ENCODE measurements at regions not wholly inside any gene's neighbourhood (a gene's known extent, or its start where the extent isn't known, plus 50 kb on each side); places are given as distances from the start of the nearest gene placed in this dataset.

DNA sequence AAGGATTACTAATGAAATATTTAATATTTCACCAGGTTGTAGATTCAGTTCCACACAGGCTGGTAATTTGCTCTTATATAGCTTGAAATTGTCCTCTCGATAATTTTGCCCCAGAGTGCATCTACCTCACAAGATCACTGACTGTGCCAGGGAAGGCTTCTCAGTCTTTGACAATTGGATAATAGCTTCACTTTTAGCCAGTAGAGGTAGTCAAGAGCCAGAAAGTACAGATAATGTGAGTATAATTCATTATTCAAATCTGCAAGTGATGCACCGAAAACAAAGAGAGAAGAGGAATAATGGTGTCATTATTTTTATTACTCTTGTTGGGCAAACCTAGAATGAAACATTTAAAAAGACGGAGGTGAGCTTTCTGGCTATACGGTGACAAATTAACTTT is 292.8 kb downstream of the EN1 start:
- no peaks in the 10 kb centered on the region for H3K36me3 ChIP-seq (ENCODE audit: control insufficient read depth, insufficient read depth, low read length)
- H3K4me3 ChIP-seq (replicated peaks; ENCODE audit: low read depth, low read length), result no peak overlapping the region
- no peaks in the 10 kb centered on the region for H3K27me3 ChIP-seq (replicated peaks; ENCODE audit: control insufficient read depth, insufficient read depth, low read length)
- no peak for TF ChIP-seq CTCF (IDR thresholded peaks at IDR 0.05; ENCODE audit: insufficient read depth, low read length, poor library complexity, severe bottlenecking)
- no peak for DNase-seq (ENCODE audit: extremely low read depth, insufficient read length)

GRCh38 chr2:118549503-118549902 is 297.9 kb downstream of the EN1 start:
- TF ChIP-seq CTCF (IDR thresholded peaks at IDR 0.05; ENCODE audit: insufficient read depth, low read length, poor library complexity, severe bottlenecking), result no peak
- no peaks in the 10 kb centered on the region for H3K36me3 ChIP-seq (ENCODE audit: control insufficient read depth, insufficient read depth, low read length)
- no peaks in the 10 kb centered on the region for H3K27me3 ChIP-seq (replicated peaks; ENCODE audit: control insufficient read depth, insufficient read depth, low read length)
- no peak for DNase-seq (ENCODE audit: extremely low read depth, insufficient read length)
- H3K4me3 ChIP-seq (replicated peaks; ENCODE audit: low read depth, low read length), result no peak overlapping the region

GRCh38 chr2:118548880-118549488 is 298.5 kb downstream of the EN1 start:
- no peak overlapping the region for H3K4me3 ChIP-seq (replicated peaks; ENCODE audit: low read depth, low read length)
- no peak for TF ChIP-seq CTCF (IDR thresholded peaks at IDR 0.05; ENCODE audit: insufficient read depth, low read length, poor library complexity, severe bottlenecking)
- no peaks in the 10 kb centered on the region for H3K36me3 ChIP-seq (ENCODE audit: control insufficient read depth, insufficient read depth, low read length)
- no peaks in the 10 kb centered on the region for H3K27me3 ChIP-seq (replicated peaks; ENCODE audit: control insufficient read depth, insufficient read depth, low read length)
- no peak for DNase-seq (ENCODE audit: extremely low read depth, insufficient read length)

- peak; percentile 52 for TF ChIP-seq CTCF (IDR thresholded peaks at IDR 0.05; ENCODE audit: insufficient read depth, low read length, poor library complexity, severe bottlenecking)
Measured at GRCh38 chr2:118539290-118539689, 308.2 kb downstream of the EN1 start.

DNA sequence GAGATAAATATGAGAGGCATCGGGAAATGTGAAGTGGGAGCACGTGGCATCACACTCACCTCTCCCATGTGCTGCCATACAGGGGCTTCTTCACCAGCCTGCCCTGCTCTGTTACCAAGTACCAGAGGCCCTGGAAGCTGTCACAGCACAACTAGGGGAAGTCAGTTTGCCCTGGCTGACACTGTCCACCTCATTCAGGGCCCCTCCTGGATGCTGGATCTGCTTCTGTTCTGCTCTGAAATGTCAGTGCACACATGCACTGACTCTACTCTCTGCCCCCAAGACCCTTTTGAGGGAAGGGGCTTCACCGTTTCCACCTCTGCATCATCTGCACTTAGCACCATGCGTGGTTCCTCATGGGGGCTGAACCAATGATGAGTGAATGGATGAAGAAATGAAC is 311.1 kb downstream of the EN1 start:
- no peak for DNase-seq (ENCODE audit: extremely low read depth, insufficient read length)
- no peak overlapping the region for H3K4me3 ChIP-seq (replicated peaks; ENCODE audit: low read depth, low read length)
- H3K36me3 ChIP-seq (ENCODE audit: control insufficient read depth, insufficient read depth, low read length), result no peaks in the 10 kb centered on the region
- TF ChIP-seq CTCF (IDR thresholded peaks at IDR 0.05; ENCODE audit: insufficient read depth, low read length, poor library complexity, severe bottlenecking), result no peak
- H3K27me3 ChIP-seq (replicated peaks; ENCODE audit: control insufficient read depth, insufficient read depth, low read length), result no peaks in the 10 kb centered on the region

More at GRCh38 chr2:118539290-118539689, 308.2 kb downstream of the EN1 start:
- Histone ChIP-seq H3K36me3 (ENCODE audit: control insufficient read depth, insufficient read depth, low read length) (no peaks in the 10 kb centered on the region), H3K27me3 (replicated peaks; ENCODE audit: control insufficient read depth, insufficient read depth, low read length) (no peaks in the 10 kb centered on the region), H3K4me3 (replicated peaks; ENCODE audit: low read depth, low read length) (no peak overlapping the region)
- DNase-seq (ENCODE audit: extremely low read depth, insufficient read length), result no peak

DNA sequence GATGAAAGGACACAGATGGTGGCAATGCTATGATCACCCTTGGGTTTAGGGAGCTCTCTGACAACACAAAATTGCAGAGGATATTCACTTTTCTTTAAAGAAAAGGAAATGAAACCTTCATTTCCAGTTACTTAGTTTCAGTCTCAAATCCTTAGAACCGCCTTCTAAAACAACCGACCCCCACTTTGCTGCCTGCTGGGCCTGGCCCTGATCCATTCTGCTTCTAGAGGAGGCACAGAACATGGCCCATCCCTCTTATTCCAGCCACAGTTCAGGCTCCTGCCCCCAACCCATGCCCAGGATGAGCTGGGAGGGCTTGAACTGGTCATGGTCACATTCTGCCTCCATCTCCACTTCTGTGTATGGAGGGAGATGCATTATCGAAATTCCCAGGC is 311.6 kb downstream of the EN1 start:
- no peak for DNase-seq (ENCODE audit: extremely low read depth, insufficient read length)

More for the DNA sequence above, 311.6 kb downstream of the EN1 start:
- Histone ChIP-seq H3K4me3 (replicated peaks; ENCODE audit: low read depth, low read length) (no peak overlapping the region), H3K36me3 (ENCODE audit: control insufficient read depth, insufficient read depth, low read length) (no peaks in the 10 kb centered on the region), H3K27me3 (replicated peaks; ENCODE audit: control insufficient read depth, insufficient read depth, low read length) (no peaks in the 10 kb centered on the region)
- no peak for TF ChIP-seq CTCF (IDR thresholded peaks at IDR 0.05; ENCODE audit: insufficient read depth, low read length, poor library complexity, severe bottlenecking)
